WTC11 (cell line): ENCODE measurements at regions not wholly inside any gene's neighbourhood (a gene's known extent, or its start where the extent isn't known, plus 50 kb on each side); places are given as distances from the start of the nearest gene placed in this dataset.

ENCODE experiments used
- CTCF ChIP-seq: fragments of 200-600 bp; IDR thresholded peaks from 2 replicates; pipeline ENCODE4 v1.8.0; 2022; ENCODE audit warnings: antibody characterized with exemption
- ETV6 ChIP-seq: sonication (generic); formaldehyde crosslinking; IDR thresholded peaks from 2 replicates; pipeline ENCODE4 v1.8.1; 2022; ENCODE audit warnings: mild to moderate bottlenecking, missing genetic modification reagents
- FOXP1 ChIP-seq: sonication (generic); formaldehyde crosslinking; IDR thresholded peaks from 2 replicates; pipeline ENCODE4 v1.8.0; 2022; ENCODE audit warnings: missing genetic modification reagents, mild to moderate bottlenecking, moderate library complexity, borderline replicate concordance
- GABPB1 ChIP-seq: sonication (generic); formaldehyde crosslinking; IDR thresholded peaks from 2 replicates; pipeline ENCODE4 v1.8.1; 2023; ENCODE audit warnings: mild to moderate bottlenecking, missing genetic modification reagents
- JAZF1 ChIP-seq: fragments of 250-450 bp; sonication (Bioruptor Pico); IDR thresholded peaks from 2 replicates; pipeline ENCODE4 v1.9.0; 2021; ENCODE audit warnings: moderate library complexity, mild to moderate bottlenecking, inconsistent platforms
- KAT7 ChIP-seq: sonication (generic); formaldehyde crosslinking; IDR thresholded peaks from 2 replicates; pipeline ENCODE4 v1.8.1; 2023; ENCODE audit warnings: missing genetic modification reagents, mild to moderate bottlenecking, borderline replicate concordance
- MLX ChIP-seq: sonication (generic); formaldehyde crosslinking; IDR thresholded peaks from 2 replicates; pipeline ENCODE4 v1.8.1; 2023; ENCODE audit warnings: mild to moderate bottlenecking, missing genetic modification reagents, moderate library complexity
- NFYB ChIP-seq: sonication (generic); formaldehyde crosslinking; conservative IDR thresholded peaks from 2 replicates; pipeline ENCODE4 v1.8.0; 2022; ENCODE audit warnings: low read depth, missing genetic modification reagents
- SP1 ChIP-seq: sonication (generic); formaldehyde crosslinking; conservative IDR thresholded peaks from 2 replicates; pipeline ENCODE4 v1.8.1; 2022; ENCODE audit warnings: missing genetic modification reagents
- ZNF512 ChIP-seq: sonication (generic); formaldehyde crosslinking; IDR thresholded peaks from 2 replicates; pipeline ENCODE4 v1.8.1; 2022; ENCODE audit warnings: missing genetic modification reagents, borderline replicate concordance
- TF ChIP-seq, protein P1 (sequence below): sonication (generic); formaldehyde crosslinking; IDR thresholded peaks from 2 replicates; pipeline ENCODE4 v1.8.0; 2022; ENCODE audit warnings: mild to moderate bottlenecking, missing genetic modification reagents

DNA sequence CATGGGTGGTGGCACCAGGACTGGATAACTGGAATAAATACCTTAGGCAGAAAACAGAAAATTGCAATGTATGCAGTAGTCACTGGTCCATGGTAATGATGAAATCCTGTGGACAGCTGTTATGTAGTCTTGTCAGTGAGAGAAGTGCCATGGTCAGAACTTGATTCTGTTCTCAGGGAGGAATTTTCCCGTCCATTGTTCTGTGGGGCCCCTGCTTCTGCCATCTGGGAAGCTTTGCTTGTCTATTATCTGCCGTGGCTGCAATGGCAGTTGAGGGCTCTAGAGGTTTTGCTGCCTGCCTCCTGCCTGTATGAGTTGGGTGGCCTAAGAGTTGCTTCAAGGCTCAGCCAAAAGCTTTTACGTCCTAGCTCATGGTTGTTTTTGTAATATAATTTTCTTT lies 126.8 kb upstream of the SLC35B3 start:
- TF ChIP-seq CTCF: no peak
- TF ChIP-seq, protein P1, sequence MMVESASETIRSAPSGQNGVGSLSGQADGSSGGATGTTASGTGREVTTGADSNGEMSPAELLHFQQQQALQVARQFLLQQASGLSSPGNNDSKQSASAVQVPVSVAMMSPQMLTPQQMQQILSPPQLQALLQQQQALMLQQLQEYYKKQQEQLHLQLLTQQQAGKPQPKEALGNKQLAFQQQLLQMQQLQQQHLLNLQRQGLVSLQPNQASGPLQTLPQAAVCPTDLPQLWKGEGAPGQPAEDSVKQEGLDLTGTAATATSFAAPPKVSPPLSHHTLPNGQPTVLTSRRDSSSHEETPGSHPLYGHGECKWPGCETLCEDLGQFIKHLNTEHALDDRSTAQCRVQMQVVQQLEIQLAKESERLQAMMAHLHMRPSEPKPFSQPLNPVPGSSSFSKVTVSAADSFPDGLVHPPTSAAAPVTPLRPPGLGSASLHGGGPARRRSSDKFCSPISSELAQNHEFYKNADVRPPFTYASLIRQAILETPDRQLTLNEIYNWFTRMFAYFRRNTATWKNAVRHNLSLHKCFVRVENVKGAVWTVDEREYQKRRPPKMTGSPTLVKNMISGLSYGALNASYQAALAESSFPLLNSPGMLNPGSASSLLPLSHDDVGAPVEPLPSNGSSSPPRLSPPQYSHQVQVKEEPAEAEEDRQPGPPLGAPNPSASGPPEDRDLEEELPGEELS (CRISPR knock-in tag): no peak
- no peak for TF ChIP-seq KAT7 (CRISPR knock-in tag)
- TF ChIP-seq JAZF1 (CRISPR knock-in tag): no peak
- no peak for TF ChIP-seq ETV6 (CRISPR knock-in tag)
- TF ChIP-seq ZNF512 (CRISPR knock-in tag): no peak
- no peak for TF ChIP-seq GABPB1 (CRISPR knock-in tag)
- no peak for TF ChIP-seq NFYB (CRISPR knock-in tag)
- no peak for TF ChIP-seq FOXP1 (CRISPR knock-in tag)
- TF ChIP-seq MLX (CRISPR knock-in tag): no peak
- TF ChIP-seq SP1: no peak
